IPS-20b (cell line): ENCODE measurements at regions not wholly inside any gene's neighbourhood (a gene's known extent, or its start where the extent isn't known, plus 50 kb on each side); places are given as distances from the start of the nearest gene placed in this dataset.
"Not testable (repeated sequence)": the region's sequence is repeated elsewhere in the genome, so short reads cannot be mapped to it uniquely, and the experiment has no call there.

Experiments
- H3K27ac ChIP-seq: one replicate; pipeline ENCODE4 v1.5.1; 2013; ENCODE audit warnings: low read length
- H3K27me3 ChIP-seq: 2 replicates; pipeline ENCODE4 v1.6.1; 2013; ENCODE audit warnings: mild to moderate bottlenecking, low read length, inconsistent platforms; ENCODE audit not compliant: insufficient read depth
- H3K36me3 ChIP-seq: 2 replicates; pipeline ENCODE4 v1.6.1; 2013; ENCODE audit warnings: low read depth, mild to moderate bottlenecking, inconsistent platforms, low read length, moderate library complexity; ENCODE audit not compliant: insufficient read depth
- H3K4me1 ChIP-seq: 2 replicates; pipeline ENCODE4 v1.6.1; 2013; ENCODE audit warnings: mild to moderate bottlenecking, control low read depth, inconsistent platforms, low read length, moderate library complexity; ENCODE audit not compliant: insufficient read depth
- H3K4me3 ChIP-seq: 2 replicates; pipeline ENCODE4 v1.5.1; 2013; ENCODE audit warnings: mild to moderate bottlenecking, low read length, inconsistent platforms
- H3K9ac ChIP-seq: 2 replicates; pipeline ENCODE4 v1.6.1; 2013; ENCODE audit warnings: low read depth, mild to moderate bottlenecking, inconsistent platforms, low read length, moderate library complexity
- H3K9me3 ChIP-seq: 2 replicates; pipeline ENCODE4 v1.6.1; 2013; ENCODE audit warnings: mild to moderate bottlenecking, low read depth, low read length, inconsistent platforms; ENCODE audit not compliant: insufficient read depth

DNA sequence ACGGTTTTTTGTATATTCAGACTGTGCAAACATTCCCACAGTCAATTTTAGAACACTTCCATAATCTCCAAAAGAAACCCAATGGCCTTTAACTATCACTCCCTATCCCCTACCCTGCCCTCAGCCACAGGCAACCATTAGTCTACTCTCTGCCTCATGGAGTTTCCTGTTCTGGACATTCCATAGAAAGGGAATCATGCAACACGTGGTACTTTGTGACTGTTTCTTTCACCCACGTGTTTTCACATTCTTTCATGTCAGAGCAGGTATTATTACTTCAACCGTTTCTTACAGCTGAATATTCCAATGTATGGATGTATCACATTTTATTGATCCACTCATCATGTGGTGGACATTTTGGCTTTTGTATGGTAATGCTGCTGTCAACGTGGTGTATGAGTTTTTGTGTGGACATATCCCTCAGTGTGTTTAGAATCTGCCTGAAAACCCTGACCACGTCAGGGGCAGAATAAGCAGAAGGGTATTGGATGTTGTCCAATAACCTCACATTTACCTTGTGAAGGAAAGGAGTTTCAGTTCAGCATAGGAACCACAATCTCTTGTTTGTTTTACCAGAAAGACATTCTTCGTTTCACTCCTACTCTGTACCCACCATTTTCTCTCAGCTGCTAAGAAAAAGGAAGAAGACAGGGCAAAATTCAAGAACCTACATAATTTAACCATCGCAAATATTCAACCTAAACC, 107.5 kb upstream of the DYRK2 start:
- no peaks in the 10 kb centered on the region for H3K27me3 ChIP-seq
- no peaks in the 10 kb centered on the region for H3K36me3 ChIP-seq
- H3K4me3 ChIP-seq, result no peak overlapping the region
- H3K4me1 ChIP-seq, result no peaks in the 10 kb centered on the region
- H3K27ac ChIP-seq, result no peak overlapping the region
- no peaks in the 10 kb centered on the region for H3K9me3 ChIP-seq
- no peak overlapping the region for H3K9ac ChIP-seq

DNA sequence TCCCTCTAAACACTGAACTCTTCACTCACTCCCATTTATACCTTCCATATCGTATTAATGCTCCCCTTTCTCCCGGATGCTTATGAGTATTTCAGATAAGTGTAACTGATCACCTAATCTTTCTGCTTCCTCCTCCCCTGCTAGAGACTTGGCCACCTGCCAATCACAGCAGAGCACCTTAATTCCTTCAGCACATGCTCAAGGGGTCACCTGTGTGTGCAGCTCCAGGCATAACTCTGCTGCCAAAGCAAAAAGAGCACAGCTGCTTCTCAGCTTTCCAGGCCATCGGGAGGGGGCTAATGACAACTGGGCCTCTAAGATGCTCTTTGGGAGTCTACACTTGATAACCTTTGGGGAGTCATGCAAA, 106.9 kb upstream of the DYRK2 start:
- H3K27ac ChIP-seq, result no peak overlapping the region
- H3K4me1 ChIP-seq, result no peaks in the 10 kb centered on the region
- H3K4me3 ChIP-seq, result no peak overlapping the region
- H3K9ac ChIP-seq, result no peak overlapping the region
- no peaks in the 10 kb centered on the region for H3K27me3 ChIP-seq
- no peaks in the 10 kb centered on the region for H3K9me3 ChIP-seq
- H3K36me3 ChIP-seq, result no peaks in the 10 kb centered on the region

DNA sequence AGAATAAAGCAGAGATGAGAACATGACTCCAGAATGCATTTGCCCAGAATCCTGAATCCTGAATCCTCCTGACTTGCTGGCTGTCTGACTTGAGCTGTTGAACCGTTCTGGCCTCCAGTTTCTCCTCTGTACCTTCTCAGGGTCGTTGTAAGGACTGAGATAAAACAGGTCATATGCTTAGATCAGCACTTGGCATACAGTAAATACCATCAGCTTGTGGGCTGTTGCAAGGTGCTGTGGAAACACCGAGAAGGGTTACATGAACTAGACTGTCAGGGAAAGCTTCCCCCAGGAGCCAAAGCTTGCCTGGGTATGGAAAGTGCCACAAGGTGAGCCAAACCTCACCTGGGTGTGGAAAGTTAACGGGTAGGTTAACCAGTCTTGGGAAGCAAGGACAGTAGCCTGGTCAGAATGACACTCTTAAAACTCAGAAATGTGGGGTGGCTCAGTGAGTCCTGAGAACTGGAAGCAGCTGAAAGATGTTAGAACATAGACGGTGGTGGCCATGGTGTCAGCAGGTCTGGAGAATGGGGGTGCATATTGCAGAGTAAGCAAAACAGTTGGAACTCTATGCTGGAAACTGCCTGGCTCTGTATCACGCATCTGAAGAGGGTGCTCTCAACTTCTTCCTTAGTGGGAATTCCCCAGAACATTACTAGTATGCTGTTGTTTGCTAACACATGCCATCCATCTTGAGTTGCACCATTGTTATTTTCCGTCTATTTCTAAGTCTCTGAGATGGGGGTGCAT, 105.3 kb upstream of the DYRK2 start:
- Histone ChIP-seq H3K36me3 (no peaks in the 10 kb centered on the region), H3K27ac (no peak overlapping the region), H3K4me3 (no peak overlapping the region), H3K9me3 (no peaks in the 10 kb centered on the region), H3K4me1 (no peaks in the 10 kb centered on the region), H3K27me3 (no peaks in the 10 kb centered on the region), H3K9ac (no peak overlapping the region)

DNA sequence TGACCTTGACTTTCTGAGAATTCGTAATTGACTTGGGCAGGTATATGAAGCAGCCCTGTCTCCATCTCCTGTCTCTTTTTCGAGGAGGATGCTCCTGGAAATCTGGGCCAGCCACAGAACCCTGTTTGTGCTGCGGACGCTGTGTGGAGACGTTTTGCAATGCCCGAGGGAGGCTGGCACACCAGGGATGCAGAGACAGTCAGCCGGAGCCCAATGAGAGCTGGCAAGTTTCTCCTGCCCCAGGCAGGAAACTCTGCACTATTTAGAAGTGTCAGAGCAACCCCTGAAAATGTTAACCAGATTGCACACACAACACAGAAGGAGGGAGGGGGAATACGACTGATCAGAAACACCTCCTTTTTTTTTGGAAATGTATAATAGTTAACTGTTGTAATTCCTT, 103.2 kb upstream of the DYRK2 start:
- no peaks in the 10 kb centered on the region for H3K36me3 ChIP-seq
- no peak overlapping the region for H3K4me3 ChIP-seq
- H3K27me3 ChIP-seq, result no peaks in the 10 kb centered on the region
- H3K9ac ChIP-seq, result no peak overlapping the region
- H3K9me3 ChIP-seq, result no peaks in the 10 kb centered on the region
- H3K4me1 ChIP-seq, result no peaks in the 10 kb centered on the region
- H3K27ac ChIP-seq, result no peak overlapping the region

DNA sequence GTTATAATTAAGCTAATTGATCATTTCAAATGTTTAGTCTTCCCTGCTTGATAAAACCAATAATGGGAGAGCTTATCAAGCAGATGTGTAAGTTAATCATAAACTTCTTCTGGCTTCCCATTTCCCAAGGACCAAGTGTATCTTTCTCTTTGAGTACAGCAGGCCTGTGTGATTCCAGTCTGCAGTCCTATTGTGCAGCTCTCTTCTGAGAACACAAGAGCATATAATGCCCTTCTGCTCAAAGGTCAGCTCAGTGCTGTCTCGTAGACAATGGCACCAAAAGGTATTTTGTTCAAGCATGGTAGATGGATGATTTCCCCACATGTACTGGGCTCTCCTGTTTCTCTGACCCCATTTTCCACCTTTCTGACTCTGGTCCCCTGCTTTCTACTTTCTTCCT, 101.8 kb upstream of the DYRK2 start:
- H3K4me3 ChIP-seq, result no peak overlapping the region
- no peaks in the 10 kb centered on the region for H3K9me3 ChIP-seq
- H3K4me1 ChIP-seq, result no peaks in the 10 kb centered on the region
- H3K9ac ChIP-seq, result no peak overlapping the region
- H3K27me3 ChIP-seq, result no peaks in the 10 kb centered on the region
- no peak overlapping the region for H3K27ac ChIP-seq
- H3K36me3 ChIP-seq, result no peaks in the 10 kb centered on the region

DNA sequence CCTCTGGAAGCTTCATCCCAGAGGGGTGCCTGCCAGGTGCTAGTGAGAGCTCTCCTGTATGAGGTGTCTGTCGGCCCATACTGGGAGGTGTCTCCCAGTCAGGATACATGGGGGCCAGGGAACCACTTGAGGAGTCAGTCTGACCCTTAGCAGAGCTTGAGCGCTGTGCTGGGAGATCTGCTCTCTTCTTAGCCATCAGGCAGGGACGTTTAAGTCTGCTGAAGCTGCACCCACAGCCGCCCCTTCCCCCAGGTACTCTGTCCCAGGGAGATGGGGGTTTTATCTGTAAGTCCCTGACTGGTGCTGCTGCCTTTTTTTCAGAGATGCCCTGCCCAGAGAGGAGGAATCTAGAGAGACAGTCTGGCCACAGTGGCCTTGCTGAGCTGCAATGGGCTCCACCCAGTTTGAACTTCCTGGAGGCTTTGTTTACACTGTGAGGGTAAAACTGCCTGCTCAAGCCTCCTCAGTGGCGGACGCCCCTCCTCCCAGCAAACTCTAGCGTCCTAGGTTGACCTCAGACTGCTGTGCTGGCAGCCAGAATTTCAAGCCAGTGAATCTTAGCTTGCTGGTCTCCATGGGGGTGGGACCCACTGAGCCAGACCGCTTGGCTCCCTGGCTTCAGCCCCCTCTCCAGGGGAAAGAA, 93.3 kb upstream of the DYRK2 start:
- not testable (repeated sequence) for H3K36me3 ChIP-seq, H3K27me3 ChIP-seq, H3K27ac ChIP-seq, H3K9me3 ChIP-seq, H3K9ac ChIP-seq, H3K4me3 ChIP-seq, H3K4me1 ChIP-seq

DNA sequence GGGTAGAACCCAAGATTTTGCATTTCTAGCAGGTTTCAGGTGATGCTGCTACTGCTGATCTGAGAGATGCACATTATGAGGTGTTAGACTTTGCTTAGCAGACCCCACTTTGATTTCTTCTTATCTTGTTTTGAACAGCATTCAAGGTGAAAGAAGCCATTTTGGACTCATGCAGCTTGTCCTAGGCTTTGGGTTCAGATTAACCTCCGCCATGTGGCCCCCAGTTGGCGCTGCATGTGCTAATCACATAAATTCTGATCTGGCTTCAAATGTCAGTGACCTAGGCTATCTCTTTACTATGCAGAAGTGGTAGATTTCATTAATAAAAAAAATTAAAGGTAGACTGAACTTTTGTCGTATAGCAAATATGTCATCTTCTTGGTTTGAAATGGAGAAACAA, 89.8 kb upstream of the DYRK2 start:
- Histone ChIP-seq H3K27me3 (no peaks in the 10 kb centered on the region), H3K36me3 (no peaks in the 10 kb centered on the region), H3K4me1 (no peaks in the 10 kb centered on the region), H3K4me3 (no peak overlapping the region), H3K9ac (no peak overlapping the region), H3K27ac (no peak overlapping the region), H3K9me3 (peaks cover 8% of the 10 kb centered on the region)

DNA sequence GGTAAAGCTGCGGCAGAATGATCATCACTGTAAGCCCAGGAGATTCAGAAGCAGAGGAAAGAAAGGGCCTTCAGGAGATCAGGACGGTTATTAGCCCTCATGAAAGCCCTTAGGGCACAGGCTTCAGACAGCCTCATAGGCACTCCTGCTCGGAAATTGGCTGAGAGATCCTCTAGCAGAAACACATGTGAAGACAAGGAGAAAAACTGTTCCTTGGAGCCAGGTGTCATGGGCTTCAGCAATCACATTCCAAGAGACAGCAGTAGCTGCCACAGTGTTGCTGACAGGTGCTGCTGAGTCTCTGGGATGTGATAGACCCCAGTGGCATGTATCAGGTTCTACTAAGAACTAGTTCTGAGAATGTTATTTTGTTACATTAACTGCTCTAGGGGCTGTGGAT, 88.8 kb upstream of the DYRK2 start:
- Histone ChIP-seq H3K4me3 (no peak overlapping the region), H3K36me3 (no peaks in the 10 kb centered on the region), H3K4me1 (no peaks in the 10 kb centered on the region), H3K27ac (no peak overlapping the region), H3K9me3 (peaks cover 8% of the 10 kb centered on the region), H3K27me3 (no peaks in the 10 kb centered on the region), H3K9ac (no peak overlapping the region)

DNA sequence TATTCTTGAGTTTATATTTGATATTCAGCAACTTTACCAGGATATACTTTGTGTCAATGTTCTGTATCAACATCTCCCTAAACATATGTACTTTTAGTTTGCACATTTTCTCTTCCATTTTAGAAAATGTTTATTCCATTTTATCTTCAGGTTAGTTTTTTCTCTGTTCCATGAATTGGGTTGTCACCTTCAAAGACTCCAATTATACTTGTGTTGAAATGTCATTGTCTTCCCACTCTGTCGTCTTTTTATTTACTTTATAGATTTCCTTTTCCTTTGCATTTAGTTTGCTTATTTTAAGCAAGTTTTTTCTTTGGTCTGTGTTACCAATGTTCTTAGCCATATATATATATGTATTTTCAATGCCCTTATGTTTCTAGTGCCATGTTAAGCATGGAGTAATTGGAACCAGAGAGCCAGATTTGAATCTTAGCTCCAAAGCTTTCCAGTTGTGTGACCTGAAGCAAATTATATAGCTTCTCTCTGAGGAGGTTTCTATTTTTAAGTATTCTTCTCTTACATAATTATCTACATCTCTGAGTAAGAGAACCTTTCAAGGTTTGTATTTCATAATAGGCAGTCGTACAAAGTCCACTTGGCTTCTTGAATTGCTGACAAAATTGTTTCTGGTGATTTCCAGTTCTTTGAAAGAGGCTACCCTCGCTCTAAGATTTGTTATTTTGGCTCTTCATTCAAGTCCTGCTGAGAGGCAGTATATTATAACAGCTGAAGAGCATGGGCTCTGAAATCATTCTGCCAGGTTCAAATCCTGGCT, 85.8 kb upstream of the DYRK2 start:
- no peak overlapping the region for H3K4me3 ChIP-seq
- H3K4me1 ChIP-seq, result no peaks in the 10 kb centered on the region
- H3K27me3 ChIP-seq, result no peaks in the 10 kb centered on the region
- H3K27ac ChIP-seq, result no peak overlapping the region
- no peak overlapping the region for H3K9ac ChIP-seq
- H3K36me3 ChIP-seq, result no peaks in the 10 kb centered on the region
- H3K9me3 ChIP-seq, result peaks cover 11% of the 10 kb centered on the region

DNA sequence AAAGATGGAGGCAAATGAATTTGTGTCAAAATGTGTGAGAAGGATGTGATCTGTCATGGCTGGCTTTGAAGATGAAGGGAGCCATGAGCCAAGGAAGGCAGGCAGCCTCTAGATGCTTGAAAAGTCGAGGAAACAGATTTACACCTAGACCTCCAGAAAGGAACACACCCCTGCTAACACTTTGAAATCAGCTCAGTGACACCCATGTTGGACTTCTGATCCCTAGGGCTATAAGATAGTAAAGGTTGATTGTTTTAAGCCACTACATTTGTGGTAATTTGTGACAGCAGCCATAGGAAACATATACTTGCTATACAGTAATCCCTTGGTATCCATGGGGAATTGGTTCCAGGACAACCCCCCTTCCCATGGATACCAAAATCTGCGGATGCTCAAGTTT, 80.5 kb upstream of the DYRK2 start:
- Histone ChIP-seq H3K4me1 (peaks cover 8% of the 10 kb centered on the region; the same call in 1 of the 2 replicates), H3K27ac (no peak overlapping the region)

DNA sequence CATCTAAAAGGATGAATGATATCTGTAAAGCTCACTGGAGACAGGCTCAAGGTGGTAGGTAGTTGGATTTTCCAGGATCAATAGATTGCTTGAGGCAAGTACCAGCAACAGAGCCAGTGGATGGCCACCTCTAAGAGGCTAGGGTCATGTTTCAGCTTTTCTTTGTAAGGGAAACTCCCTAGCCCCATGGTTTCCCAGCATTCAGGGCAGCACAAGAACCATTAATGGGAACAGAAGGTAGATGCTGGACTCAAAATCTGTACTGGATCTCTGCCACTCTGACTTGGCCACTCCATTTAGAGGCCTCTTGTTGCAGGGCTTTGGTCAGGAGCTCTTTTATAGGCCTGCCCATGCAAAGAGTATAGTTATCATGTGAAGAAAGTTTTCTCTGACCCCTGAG, 76.1 kb upstream of the DYRK2 start:
- Histone ChIP-seq H3K4me1 (peaks cover 8% of the 10 kb centered on the region; the same call in 1 of the 2 replicates), H3K4me3 (no peak overlapping the region), H3K9me3 (no peaks in the 10 kb centered on the region), H3K27ac (no peak overlapping the region), H3K36me3 (no peaks in the 10 kb centered on the region), H3K9ac (no peak overlapping the region), H3K27me3 (no peaks in the 10 kb centered on the region)

More for the DNA sequence above, 80.5 kb upstream of the DYRK2 start:
- Histone ChIP-seq H3K36me3 (no peaks in the 10 kb centered on the region), H3K4me3 (no peak overlapping the region), H3K27me3 (no peaks in the 10 kb centered on the region), H3K9ac (no peak overlapping the region), H3K9me3 (0 out of 2 replicates have a peak, but pooled peaks cover 2% of the 10 kb centered on the region)
